ENCODE measurements at regions not wholly inside any gene's neighbourhood (a gene's known extent, or its start where the extent isn't known, plus 50 kb on each side); places are given as distances from the start of the nearest gene placed in this dataset.

DNA sequence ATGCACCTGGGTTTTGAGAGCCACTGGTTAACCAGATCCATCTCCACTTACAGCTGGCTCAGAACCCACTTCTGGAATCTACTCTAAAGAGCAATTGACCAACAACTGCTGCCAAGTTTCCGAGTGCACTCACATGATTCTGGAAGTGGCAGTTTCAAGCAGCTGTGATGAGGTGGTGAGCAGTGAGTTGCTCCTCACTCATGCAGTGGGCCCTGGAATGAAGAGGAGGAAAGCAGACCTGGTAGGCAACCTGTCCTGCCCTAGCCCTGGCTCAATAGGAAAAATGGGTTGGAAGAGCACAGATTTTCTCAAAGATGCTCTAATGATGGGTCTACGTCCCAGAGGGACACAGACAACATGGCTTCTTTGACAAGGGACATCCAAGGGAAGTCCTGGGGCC lies 70.7 kb upstream of the NPY start:
- TF ChIP-seq JUN (IDR thresholded peaks at IDR 0.05; ENCODE audit: borderline replicate concordance, insufficient read depth, insufficient read length, low read depth) (no peak), POLR2A (IDR thresholded peaks at IDR 0.05; ENCODE audit: low read depth, low read length) (no peak), POLR2AphosphoS5 (IDR thresholded peaks at IDR 0.05; ENCODE audit: insufficient read depth, low read depth, low read length) (no peak)
- TF ChIP-seq, protein P1, sequence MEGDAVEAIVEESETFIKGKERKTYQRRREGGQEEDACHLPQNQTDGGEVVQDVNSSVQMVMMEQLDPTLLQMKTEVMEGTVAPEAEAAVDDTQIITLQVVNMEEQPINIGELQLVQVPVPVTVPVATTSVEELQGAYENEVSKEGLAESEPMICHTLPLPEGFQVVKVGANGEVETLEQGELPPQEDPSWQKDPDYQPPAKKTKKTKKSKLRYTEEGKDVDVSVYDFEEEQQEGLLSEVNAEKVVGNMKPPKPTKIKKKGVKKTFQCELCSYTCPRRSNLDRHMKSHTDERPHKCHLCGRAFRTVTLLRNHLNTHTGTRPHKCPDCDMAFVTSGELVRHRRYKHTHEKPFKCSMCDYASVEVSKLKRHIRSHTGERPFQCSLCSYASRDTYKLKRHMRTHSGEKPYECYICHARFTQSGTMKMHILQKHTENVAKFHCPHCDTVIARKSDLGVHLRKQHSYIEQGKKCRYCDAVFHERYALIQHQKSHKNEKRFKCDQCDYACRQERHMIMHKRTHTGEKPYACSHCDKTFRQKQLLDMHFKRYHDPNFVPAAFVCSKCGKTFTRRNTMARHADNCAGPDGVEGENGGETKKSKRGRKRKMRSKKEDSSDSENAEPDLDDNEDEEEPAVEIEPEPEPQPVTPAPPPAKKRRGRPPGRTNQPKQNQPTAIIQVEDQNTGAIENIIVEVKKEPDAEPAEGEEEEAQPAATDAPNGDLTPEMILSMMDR (IDR thresholded peaks at IDR 0.05; ENCODE audit: extremely low read depth in 1 of 2, insufficient read depth in 1 of 2, low read depth in 1 of 2, low read length in 2 of 2), result no peak
- TF ChIP-seq, protein P2, sequence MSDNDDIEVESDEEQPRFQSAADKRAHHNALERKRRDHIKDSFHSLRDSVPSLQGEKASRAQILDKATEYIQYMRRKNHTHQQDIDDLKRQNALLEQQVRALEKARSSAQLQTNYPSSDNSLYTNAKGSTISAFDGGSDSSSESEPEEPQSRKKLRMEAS (IDR thresholded peaks at IDR 0.05; ENCODE audit: insufficient read depth, insufficient read length), result no peak

Measured in endothelial cell of umbilical vein (primary cell).